Activated naive CD4-positive, alpha-beta T cell (primary cell): ENCODE measurements at regions not wholly inside any gene's neighbourhood (a gene's known extent, or its start where the extent isn't known, plus 50 kb on each side); places are given as distances from the start of the nearest gene placed in this dataset.

Source experiments
- DNase-seq, 4 experiments: peaks; one replicate each; lab custom pipeline; 2025; lab: John Stamatoyannopoulos, UW

- no peak for DNase-seq
Measured at GRCh38 chr16:7013990-7014389, 318.7 kb upstream of the RBFOX1 start.

- no peak for DNase-seq
Measured at GRCh38 chr16:7004266-7004665, 328.4 kb upstream of the RBFOX1 start.

GRCh38 chr16:6993544-6993943, 339.1 kb upstream of the RBFOX1 start:
- no peak for DNase-seq

- no peak for DNase-seq
Measured at GRCh38 chr16:6988846-6989245, 343.8 kb upstream of the RBFOX1 start.

GRCh38 chr16:6977916-6978315, 354.7 kb upstream of the RBFOX1 start:
- DNase-seq, result no peak

GRCh38 chr16:6977291-6977690, 355.4 kb upstream of the RBFOX1 start:
- no peak for DNase-seq

GRCh38 chr16:6976716-6977115, 355.9 kb upstream of the RBFOX1 start:
- no peak for DNase-seq

- DNase-seq, result no peak
Measured at GRCh38 chr16:6970171-6970857, 362.3 kb upstream of the RBFOX1 start.

- no peak for DNase-seq
Measured at GRCh38 chr16:6969594-6969993, 363.1 kb upstream of the RBFOX1 start.

GRCh38 chr16:6967796-6968320, 364.8 kb upstream of the RBFOX1 start:
- DNase-seq, result no peak

GRCh38 chr16:6966925-6967324, 365.7 kb upstream of the RBFOX1 start:
- DNase-seq, result no peak

GRCh38 chr16:6964679-6965078, 368.0 kb upstream of the RBFOX1 start:
- DNase-seq, result no peak

GRCh38 chr16:6961704-6962103, 370.9 kb upstream of the RBFOX1 start:
- DNase-seq, result no peak

GRCh38 chr16:6958184-6958583, 374.5 kb upstream of the RBFOX1 start:
- no peak for DNase-seq

GRCh38 chr16:6957681-6958080, 375.0 kb upstream of the RBFOX1 start:
- no peak for DNase-seq

GRCh38 chr16:6956511-6956910, 376.1 kb upstream of the RBFOX1 start:
- DNase-seq, result no peak

GRCh38 chr16:6955303-6955702, 377.3 kb upstream of the RBFOX1 start:
- DNase-seq, result no peak

GRCh38 chr16:6949240-6949639, 383.4 kb upstream of the RBFOX1 start:
- DNase-seq, result no peak

- DNase-seq, result no peak
Measured at GRCh38 chr16:6947291-6947690, 385.4 kb upstream of the RBFOX1 start.

GRCh38 chr16:6946802-6947201, 385.8 kb upstream of the RBFOX1 start:
- DNase-seq, result no peak

GRCh38 chr16:6946106-6946505, 386.5 kb upstream of the RBFOX1 start:
- DNase-seq, result no peak

GRCh38 chr16:6940968-6941367, 391.7 kb upstream of the RBFOX1 start:
- DNase-seq, result no peak

GRCh38 chr16:6937641-6938040, 395.0 kb upstream of the RBFOX1 start:
- DNase-seq, result no peak

- no peak for DNase-seq
Measured at GRCh38 chr16:6932871-6933385, 399.7 kb upstream of the RBFOX1 start.
